GM12878 (cell line): ENCODE measurements at regions not wholly inside any gene's neighbourhood (a gene's known extent, or its start where the extent isn't known, plus 50 kb on each side); places are given as distances from the start of the nearest gene placed in this dataset.

Experiments used
- ATAC-seq: fragments of 200-7000 bp; cut with Tn5 transposase; 3 replicates; pipeline ENCODE4 v1.9.1; 2020; ENCODE audit warnings: mild to moderate bottlenecking, moderate library complexity
- BruUV-seq: library from RNA; stranded (reverse); fragments of 400-500 nt; replicated peaks from 2 replicates; lab custom pipeline; 2021; lab: Mats Ljungman, UMichigan
- CTCF ChIA-PET: fragments of 300-600 bp; sonication (Branson Sonifier 250); formaldehyde crosslinking; extraction: SDS; loops from one replicate; lab custom pipeline; 2021; ENCODE audit warnings: inconsistent platforms; lab: Yijun Ruan, JAX
- POLR2A ChIA-PET: fragments of 350-600 bp; formaldehyde crosslinking; extraction: SDS; loops from one replicate; lab custom pipeline; 2021; ENCODE audit warnings: inconsistent platforms; lab: Charles Lee
- RAD21 ChIA-PET: fragments of 300-600 bp; sonication (Branson Sonifier 250); formaldehyde crosslinking; loops from one replicate; lab custom pipeline; 2023; ENCODE audit warnings: antibody characterized with exemption; ENCODE audit not compliant: unreplicated experiment; lab: Charles Lee
- SMC1A ChIA-PET: fragments of 300-600 bp; sonication (Branson Sonifier 250); formaldehyde crosslinking; loops from one replicate; lab custom pipeline; 2023; ENCODE audit not compliant: unreplicated experiment, uncharacterized antibody; lab: Charles Lee
- DNase-seq: peaks from one replicate; pipeline ENCODE4 v3.0.0-alpha.2; 2011; ENCODE audit warnings: low read depth, low spot score
- FAIRE-seq: peaks from 3 replicates; lab custom pipeline; 2011; peaks lifted over from hg19 to GRCh38; lab: Jason Lieb, UNC
- H2AFZ ChIP-seq: 2 replicates; pipeline ENCODE4 v1.6.0; 2011; ENCODE audit warnings: low read depth, low read length, control low read depth; ENCODE audit not compliant: control insufficient read depth
- H3K27ac ChIP-seq: 2 replicates; pipeline ENCODE4 v1.5.1; 2011; ENCODE audit warnings: control low read depth; ENCODE audit not compliant: control insufficient read depth, insufficient read depth
- H3K27me3 ChIP-seq, 2 experiments: replicated peaks in 1 of 2; 2 replicates each; pipeline versions ENCODE4 v1.6.0 to v1.6.1; 2011; ENCODE audit warnings: low read length in 1 of 2; ENCODE audit not compliant: control insufficient read depth in 2 of 2, insufficient read depth in 2 of 2
- H3K36me3 ChIP-seq, 2 experiments: 2 replicates each; pipeline ENCODE4 v1.5.1; 2011; ENCODE audit warnings: low read length in 1 of 2; ENCODE audit not compliant: control insufficient read depth in 2 of 2, insufficient read depth in 2 of 2
- H3K4me1 ChIP-seq: 2 replicates; pipeline ENCODE4 v1.6.1; 2011; ENCODE audit warnings: mild to moderate bottlenecking, low read length, moderate library complexity, mixed read lengths; ENCODE audit not compliant: control insufficient read depth, insufficient read depth
- H3K4me2 ChIP-seq: 2 replicates; pipeline ENCODE4 v1.6.0; 2011; ENCODE audit warnings: control low read depth; ENCODE audit not compliant: control insufficient read depth, insufficient read depth
- H3K4me3 ChIP-seq: fragments of 200-600 bp; sonication (generic); 2 replicates; pipeline ENCODE4 v1.5.1; 2016
- H3K79me2 ChIP-seq: 2 replicates; pipeline ENCODE4 v1.6.0; 2011; ENCODE audit warnings: low read length; ENCODE audit not compliant: control insufficient read depth, insufficient read depth
- H3K9ac ChIP-seq: 2 replicates; pipeline ENCODE4 v1.8.0; 2011; ENCODE audit warnings: low read length, control low read depth, mixed read lengths; ENCODE audit not compliant: control insufficient read depth, insufficient read depth
- H3K9me3 ChIP-seq: replicated peaks from 3 replicates; pipeline ENCODE4 v1.5.1; 2011; ENCODE audit warnings: mild to moderate bottlenecking, low read length; ENCODE audit not compliant: control insufficient read depth, insufficient read depth
- H4K20me1 ChIP-seq: 2 replicates; pipeline ENCODE4 v1.6.0; 2011; ENCODE audit not compliant: control insufficient read depth, insufficient read depth
- CTCF ChIP-seq, 3 experiments: IDR thresholded peaks in 2 of 3; conservative IDR thresholded peaks in 1 of 3; 2 replicates each; pipeline ENCODE4 v1.5.1; 2011; ENCODE audit warnings: low read depth in 3 of 3, low read length in 3 of 3, mild to moderate bottlenecking in 3 of 3, control low read depth in 2 of 3, moderate library complexity in 2 of 3, inconsistent platforms in 1 of 3, mixed read lengths in 1 of 3; ENCODE audit not compliant: control insufficient read depth in 2 of 3, insufficient read depth in 1 of 3; ENCODE audit errors: extremely low read depth in 1 of 3
- FOXM1 ChIP-seq: IDR thresholded peaks from 2 replicates; pipeline ENCODE4 v1.6.1; 2012; ENCODE audit warnings: low read depth, mild to moderate bottlenecking, inconsistent platforms, low read length, moderate library complexity
- NFYA ChIP-seq: IDR thresholded peaks from 2 replicates; pipeline ENCODE4 v1.6.1; 2011; ENCODE audit warnings: low read depth, mild to moderate bottlenecking, low read length, improper control_type of control experiment, borderline replicate concordance
- SMARCA5 ChIP-seq: fragments of 450-650 bp; IDR thresholded peaks from 2 replicates; pipeline ENCODE4 v1.6.1; 2017; ENCODE audit warnings: mild to moderate bottlenecking
- SPI1 ChIP-seq: IDR thresholded peaks from 2 replicates; pipeline ENCODE4 v1.6.1; 2011; ENCODE audit warnings: low read depth, mild to moderate bottlenecking, low read length, moderate library complexity, borderline replicate concordance; ENCODE audit not compliant: insufficient read depth
- WGBS: methylation state at CpG from one replicate; pipeline ENCODE4 v1.1.6; 2016; ENCODE audit warnings: low lambda C conversion rate; ENCODE audit not compliant: insufficient replicate concordance, insufficient coverage; ENCODE audit errors: missing lambda C conversion rate; 5-methylcytosine and 5-hydroxymethylcytosine counted together
- in situ Hi-C: fragments of 300-500 bp; cut with MboI; formaldehyde crosslinking; loops from 9 replicates; pipeline ENCODE4 v1.14.3; 2018; ENCODE audit warnings: mixed read lengths
- intact Hi-C: fragments of 100-400 bp; cut with micrococcal nuclease; formaldehyde crosslinking; loops from one replicate; pipeline ENCODE4 v1.14.2; 2022; ENCODE audit not compliant: unreplicated experiment

DNA sequence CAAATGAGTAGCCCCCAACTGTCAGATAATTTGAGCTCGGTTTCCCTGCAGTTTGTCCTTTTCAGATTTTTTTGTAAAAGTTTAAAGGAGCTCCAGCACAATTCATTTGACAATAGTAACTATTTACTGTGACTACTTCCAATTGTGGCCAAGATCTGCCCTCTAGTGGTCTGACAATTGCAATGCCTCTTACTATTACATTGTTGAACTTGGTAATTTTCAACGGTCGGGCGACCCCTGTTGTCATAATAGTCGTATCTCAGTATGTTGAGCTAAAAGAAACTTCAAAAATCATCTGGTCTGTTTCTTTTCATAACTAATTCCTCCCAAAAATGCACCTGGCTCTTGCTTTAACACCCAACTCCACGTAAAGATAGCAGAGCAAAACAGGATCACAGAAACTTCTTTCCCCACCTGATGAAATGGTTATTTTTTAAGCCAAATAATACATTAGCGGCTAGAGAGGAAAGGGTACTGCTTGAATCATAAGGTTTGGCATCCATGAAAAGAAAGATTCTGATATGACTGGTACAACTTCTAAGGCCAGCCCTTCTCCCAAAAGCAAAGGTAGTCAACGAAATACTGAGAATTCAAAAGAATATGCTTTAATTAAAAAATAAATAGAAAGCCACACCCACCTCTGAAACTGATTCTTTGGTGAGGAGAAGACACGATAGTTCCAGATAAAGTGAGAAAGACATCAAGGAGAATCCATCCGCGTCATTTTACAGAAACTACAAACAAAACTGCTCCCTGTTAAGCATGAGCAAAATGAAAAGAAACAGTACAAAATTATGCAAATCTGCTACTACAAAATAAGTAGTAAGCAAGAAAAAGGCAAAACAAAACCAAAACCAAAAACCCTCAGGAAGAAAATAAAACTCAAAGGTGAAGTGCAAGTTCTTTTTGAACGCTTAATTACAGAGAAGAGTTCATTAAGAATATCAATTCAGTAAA, 76.9 kb upstream of the HTR4 start (continued):
- TF ChIP-seq NFYA, result no peak
- peak; percentile 83 to 99 (median 98); a peak in 5 of 6 replicates for TF ChIP-seq CTCF (IDR thresholded peaks at IDR 0.05 in 2 of 3, conservative IDR thresholded peaks at IDR 0.05 in 1 of 3; ENCODE audit: control insufficient read depth in 2 of 3, extremely low read depth in 1 of 3, insufficient read depth in 1 of 3, low read depth in 3 of 3, low read length in 3 of 3)
- 0 out of 2 replicates have a peak, but pooled peaks have one; percentile 35 for TF ChIP-seq FOXM1

- no peak overlapping the region for H3K4me3 ChIP-seq
- TF ChIP-seq SMARCA5 (no peak), SPI1 (peak; percentile 69)
- no peaks in the 10 kb centered on the region for H3K79me2 ChIP-seq
- ChIA-PET RAD21 (interaction anchor here (0.8 to 9.0 kb wide), 23 partner anchors 9 to 783 kb away, joined by 3 to 91 read pairs (median 4); no protein-coding TSS in a partner anchor), CTCF (interaction anchor here (0.6 to 17.0 kb wide), 52 partner anchors 10 to 873 kb away, joined by 3 to 523 read pairs (median 4); no protein-coding TSS in a partner anchor), SMC1A (interaction anchor here (0.6 to 7.1 kb wide), 32 partner anchors 8 to 389 kb away, joined by 3 to 101 read pairs (median 4); no protein-coding TSS in a partner anchor), POLR2A (interaction anchor here (0.8 kb wide), 1 partner anchor 304 kb away, joined by 3 read pairs; no protein-coding TSS in a partner anchor)
- H3K4me1 ChIP-seq, result peaks cover 3% of the 10 kb centered on the region; the same call in 1 of the 2 replicates
- H3K9me3 ChIP-seq, result no peaks in the 10 kb centered on the region
- 27% methylated on average over 3 of the region's 3 CpGs for WGBS
- H3K4me2 ChIP-seq, result no peak overlapping the region
- DNase-seq, result no peak
- in situ Hi-C loops (loop anchor here (10.0 kb wide), 1 partner anchor 382 kb away; no protein-coding TSS in a partner anchor), intact Hi-C loops (loop anchor here (1.0 to 5.0 kb wide), 5 partner anchors 225 to 535 kb away; no protein-coding TSS in a partner anchor)
- no TSS peak for BruUV-seq
- FAIRE-seq, result no peak
- H3K36me3 ChIP-seq, result no peaks in the 10 kb centered on the region
- no peaks in the 10 kb centered on the region; a peak in 1 of 4 replicates for H3K27me3 ChIP-seq
- ATAC-seq, result peak; percentile 26
- no peaks in the 10 kb centered on the region for H4K20me1 ChIP-seq
- no peak overlapping the region for H2AFZ ChIP-seq
- no peak overlapping the region for H3K27ac ChIP-seq
- no peak overlapping the region for H3K9ac ChIP-seq
Measured at GRCh38 chr5:148732692-148733091, 78.4 kb upstream of the HTR4 start.
